Progenitor cell of endocrine pancreas (in vitro differentiated cells): ENCODE measurements at regions not wholly inside any gene's neighbourhood (a gene's known extent, or its start where the extent isn't known, plus 50 kb on each side); places are given as distances from the start of the nearest gene placed in this dataset.
A peak's percentile ranks its signal among the peaks of the same experiment; 100 is the strongest.

Source experiments
- DNase-seq: peaks from one replicate; pipeline ENCODE4 v3.0.0; 2021; ENCODE audit warnings: low spot score; ENCODE audit not compliant: unreplicated experiment
- H3K27ac Mint-ChIP-seq: 2 replicates; pipeline ENCODE4 v1.8.0; 2021; ENCODE audit warnings: mild to moderate bottlenecking, moderate library complexity, mixed read lengths
- H3K27me3 Mint-ChIP-seq: 2 replicates; pipeline ENCODE4 v1.8.0; 2021; ENCODE audit warnings: mixed read lengths
- H3K36me3 Mint-ChIP-seq: 2 replicates; pipeline ENCODE4 v1.8.0; 2022; ENCODE audit warnings: mixed read lengths; ENCODE audit not compliant: insufficient read depth
- H3K4me1 Mint-ChIP-seq: 2 replicates; pipeline ENCODE4 v1.8.0; 2021; ENCODE audit warnings: low read depth, mixed read lengths
- H3K4me3 Mint-ChIP-seq: 2 replicates; pipeline ENCODE4 v1.8.0; 2021; ENCODE audit warnings: low read depth, mild to moderate bottlenecking, moderate library complexity, mixed read lengths
- H3K9me3 Mint-ChIP-seq: 2 replicates; pipeline ENCODE4 v1.8.0; 2021; ENCODE audit warnings: low read depth, mixed read lengths
- CTCF ChIP-seq: fragments of 200-600 bp; sonication (generic); IDR thresholded peaks from one replicate; pipeline ENCODE4 v1.5.0; 2021; ENCODE audit warnings: antibody characterized with exemption, mild to moderate bottlenecking; ENCODE audit not compliant: unreplicated experiment

- Mint-ChIP-seq H3K4me1 (no peaks in the 10 kb centered on the region), H3K27me3 (peaks cover 23% of the 10 kb centered on the region), H3K27ac (no peak overlapping the region), H3K9me3 (no peaks in the 10 kb centered on the region), H3K4me3 (no peak overlapping the region), H3K36me3 (no peaks in the 10 kb centered on the region)
- peak; percentile 85 for TF ChIP-seq CTCF
- peak; percentile 70 for DNase-seq
Observed at GRCh38 chr17:33520426-33521330, 227.6 kb upstream of the ASIC2 start.

- peak; percentile 53 for TF ChIP-seq CTCF
- Mint-ChIP-seq H3K4me3 (no peak overlapping the region), H3K4me1 (no peaks in the 10 kb centered on the region), H3K36me3 (no peaks in the 10 kb centered on the region), H3K9me3 (no peaks in the 10 kb centered on the region), H3K27me3 (peaks cover 30% of the 10 kb centered on the region), H3K27ac (no peak overlapping the region)
- peak; percentile 12 for DNase-seq
Observed at GRCh38 chr17:33521784-33522183, 228.7 kb upstream of the ASIC2 start.

GRCh38 chr17:33522623-33523022 lies 229.5 kb upstream of the ASIC2 start:
- DNase-seq = no peak
- Mint-ChIP-seq H3K27me3 (peaks cover 30% of the 10 kb centered on the region), H3K4me1 (no peaks in the 10 kb centered on the region), H3K4me3 (no peak overlapping the region), H3K9me3 (peaks cover 1% of the 10 kb centered on the region), H3K27ac (no peak overlapping the region), H3K36me3 (no peaks in the 10 kb centered on the region)
- peak; percentile 22 for TF ChIP-seq CTCF

GRCh38 chr17:33523577-33523981 lies 230.5 kb upstream of the ASIC2 start:
- no peaks in the 10 kb centered on the region for H3K36me3 Mint-ChIP-seq
- no peak for DNase-seq
- no peaks in the 10 kb centered on the region for H3K4me1 Mint-ChIP-seq
- TF ChIP-seq CTCF = no peak
- peaks cover 30% of the 10 kb centered on the region for H3K27me3 Mint-ChIP-seq
- H3K4me3 Mint-ChIP-seq = no peak overlapping the region
- peaks cover 2% of the 10 kb centered on the region for H3K9me3 Mint-ChIP-seq
- no peak overlapping the region for H3K27ac Mint-ChIP-seq

- DNase-seq = no peak
- Mint-ChIP-seq H3K36me3 (no peaks in the 10 kb centered on the region), H3K9me3 (peaks cover 2% of the 10 kb centered on the region), H3K4me1 (no peaks in the 10 kb centered on the region), H3K4me3 (no peak overlapping the region), H3K27ac (no peak overlapping the region), H3K27me3 (peaks cover 30% of the 10 kb centered on the region)
- no peak for TF ChIP-seq CTCF
Observed at GRCh38 chr17:33525186-33525585, 232.1 kb upstream of the ASIC2 start.
